Uterus (tissue), 2 donors: ENCODE measurements at regions not wholly inside any gene's neighbourhood (a gene's known extent, or its start where the extent isn't known, plus 50 kb on each side); places are given as distances from the start of the nearest gene placed in this dataset.

ENCODE experiments used
- CTCF ChIP-seq, 4 experiments: fragments of 200-600 bp in 2 of 4; fragments of 450-650 bp in 2 of 4; sonication (generic) in 2 of 4; IDR thresholded peaks; one replicate each; pipeline ENCODE4 v1.5.1; 2016 to 2019; ENCODE audit warnings: antibody characterized with exemption in 4 of 4, mild to moderate bottlenecking in 2 of 4, moderate library complexity in 1 of 4
- POLR2A ChIP-seq, 2 donors: fragments of 450-650 bp; IDR thresholded peaks; one replicate each; pipeline ENCODE4 v1.6.1; 2016; ENCODE audit warnings: antibody characterized with exemption in 2 of 2, mild to moderate bottlenecking in 1 of 2, moderate library complexity in 1 of 2

DNA sequence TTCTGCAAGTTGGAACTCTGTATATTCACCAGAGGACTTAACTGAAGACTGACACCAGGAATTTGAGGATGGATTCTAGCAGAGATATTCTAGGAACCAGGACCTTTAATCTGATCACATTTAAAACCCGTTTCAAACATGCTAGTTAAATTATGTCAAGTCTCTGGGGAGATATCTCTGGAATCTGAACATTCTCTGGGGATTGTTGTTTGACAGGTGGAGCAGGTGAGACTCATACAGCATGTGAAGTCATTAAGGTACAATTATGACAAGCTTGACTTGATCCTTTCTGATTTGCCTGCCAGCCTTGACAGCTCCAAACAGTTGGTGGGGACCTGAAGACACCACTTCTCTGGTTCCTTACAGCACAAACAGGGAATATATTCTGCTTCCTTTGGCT, 100.3 kb downstream of the FAT3 start:
- TF ChIP-seq CTCF (IDR thresholded peaks at IDR 0.05) (no peak), POLR2A (IDR thresholded peaks at IDR 0.05) (no peak)
